Mammary epithelial cell (primary cell): ENCODE measurements at regions not wholly inside any gene's neighbourhood (a gene's known extent, or its start where the extent isn't known, plus 50 kb on each side); places are given as distances from the start of the nearest gene placed in this dataset.

Experiments
- EZH2 ChIP-seq: IDR thresholded peaks from 2 replicates; pipeline ENCODE4 v1.6.1; 2012; ENCODE audit warnings: low read length, inconsistent platforms, borderline replicate concordance
- TF ChIP-seq, protein P1 (sequence below), 2 donors: IDR thresholded peaks in 1 of 2; conservative IDR thresholded peaks in 1 of 2; 2 replicates each; pipeline ENCODE4 v1.5.1; 2011 to 2012; ENCODE audit warnings: inconsistent platforms in 2 of 2, low read length in 2 of 2, mild to moderate bottlenecking in 2 of 2, control low read depth in 1 of 2, low read depth in 1 of 2; ENCODE audit not compliant: insufficient read depth in 1 of 2; ENCODE audit errors: extremely low read depth in 1 of 2

DNA sequence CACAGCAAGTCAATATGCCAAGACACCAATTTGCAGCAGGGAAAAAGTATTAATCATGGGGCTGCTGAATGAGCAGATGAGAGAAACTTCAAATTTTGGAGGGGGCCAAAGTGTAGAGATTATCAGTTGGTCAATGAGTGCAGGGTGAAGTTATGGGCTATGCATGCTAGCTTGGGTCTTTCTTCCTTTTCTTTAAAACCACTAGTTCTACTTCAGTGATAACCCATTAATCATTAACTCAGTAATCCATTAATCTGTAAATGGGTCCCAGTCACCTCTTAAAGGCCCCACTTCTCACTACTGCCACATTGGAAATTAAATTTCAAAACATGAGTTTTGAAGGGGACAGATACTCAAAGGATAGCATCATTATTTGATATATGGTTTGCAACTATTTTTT is 688.6 kb upstream of the ADGRL4 start:
- TF ChIP-seq, protein P1, sequence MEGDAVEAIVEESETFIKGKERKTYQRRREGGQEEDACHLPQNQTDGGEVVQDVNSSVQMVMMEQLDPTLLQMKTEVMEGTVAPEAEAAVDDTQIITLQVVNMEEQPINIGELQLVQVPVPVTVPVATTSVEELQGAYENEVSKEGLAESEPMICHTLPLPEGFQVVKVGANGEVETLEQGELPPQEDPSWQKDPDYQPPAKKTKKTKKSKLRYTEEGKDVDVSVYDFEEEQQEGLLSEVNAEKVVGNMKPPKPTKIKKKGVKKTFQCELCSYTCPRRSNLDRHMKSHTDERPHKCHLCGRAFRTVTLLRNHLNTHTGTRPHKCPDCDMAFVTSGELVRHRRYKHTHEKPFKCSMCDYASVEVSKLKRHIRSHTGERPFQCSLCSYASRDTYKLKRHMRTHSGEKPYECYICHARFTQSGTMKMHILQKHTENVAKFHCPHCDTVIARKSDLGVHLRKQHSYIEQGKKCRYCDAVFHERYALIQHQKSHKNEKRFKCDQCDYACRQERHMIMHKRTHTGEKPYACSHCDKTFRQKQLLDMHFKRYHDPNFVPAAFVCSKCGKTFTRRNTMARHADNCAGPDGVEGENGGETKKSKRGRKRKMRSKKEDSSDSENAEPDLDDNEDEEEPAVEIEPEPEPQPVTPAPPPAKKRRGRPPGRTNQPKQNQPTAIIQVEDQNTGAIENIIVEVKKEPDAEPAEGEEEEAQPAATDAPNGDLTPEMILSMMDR (conservative IDR thresholded peaks at IDR 0.05 in 1 of 2, IDR thresholded peaks at IDR 0.05 in 1 of 2; ENCODE audit: extremely low read depth in 1 of 2, insufficient read depth in 1 of 2, low read depth in 1 of 2, low read length in 2 of 2): no peak
- TF ChIP-seq EZH2: no peak
